A549 (cell line): ENCODE measurements at regions not wholly inside any gene's neighbourhood (a gene's known extent, or its start where the extent isn't known, plus 50 kb on each side); places are given as distances from the start of the nearest gene placed in this dataset.

ENCODE experiments used
- ATAC-seq, 2 experiments: fragments of 200-7000 bp in 1 of 2; fragments of >200 bp in 1 of 2; cut with Nextera tagmentation in 1 of 2; cut with Tn5 transposase in 1 of 2; 3 replicates each; pipeline versions ENCODE4 v1.8.0 to v1.9.1; 2018 to 2020; ENCODE audit warnings: mild to moderate bottlenecking in 1 of 2, moderate library complexity in 1 of 2
- CTCF ChIA-PET: fragments of 300-600 bp; sonication (Branson Sonifier 250); formaldehyde crosslinking; extraction: SDS; loops from one replicate; lab custom pipeline; 2021; ENCODE audit warnings: antibody characterized with exemption, inconsistent platforms; lab: Yijun Ruan, JAX
- POLR2A ChIA-PET: fragments of 350-600 bp; formaldehyde crosslinking; extraction: SDS; loops from one replicate; lab custom pipeline; 2021; ENCODE audit warnings: antibody characterized with exemption, inconsistent platforms; lab: Yijun Ruan, JAX
- DNase-seq, 2 experiments: peaks; one replicate each; pipeline versions ENCODE4 v3.0.0 to v3.0.0-alpha.2; 2011 to 2016; ENCODE audit warnings: low read depth in 1 of 2, low spot score in 1 of 2
- FAIRE-seq: peaks from 2 replicates; lab custom pipeline; 2011; peaks lifted over from hg19 to GRCh38; lab: Jason Lieb, UNC
- H3K27ac ChIP-seq, 2 experiments: fragments of >200 bp; sonication (Bioruptor Twin); formaldehyde crosslinking; 3 replicates each; pipeline ENCODE4 v1.5.1; 2016 to 2017
- H3K4me1 ChIP-seq: fragments of >200 bp; sonication (Bioruptor Twin); formaldehyde crosslinking; 3 replicates; pipeline ENCODE4 v1.6.1; 2016
- H3K4me2 ChIP-seq: fragments of >200 bp; sonication (Bioruptor Twin); formaldehyde crosslinking; 3 replicates; pipeline ENCODE4 v1.6.1; 2016
- H3K4me3 ChIP-seq: fragments of >200 bp; sonication (Bioruptor Twin); formaldehyde crosslinking; 3 replicates; pipeline ENCODE4 v1.5.1; 2016
- H3K9me3 ChIP-seq: fragments of >200 bp; sonication (Bioruptor Twin); formaldehyde crosslinking; 3 replicates; pipeline ENCODE4 v1.6.1; 2016
- ATOH8 ChIP-seq: fragments of 250-450 bp; sonication (Bioruptor Pico); IDR thresholded peaks from 2 replicates; pipeline ENCODE4 v1.5.0; 2020; ENCODE audit warnings: low read depth, mild to moderate bottlenecking, moderate library complexity
- BCL3 ChIP-seq: fragments of >200 bp; sonication (Bioruptor Twin); formaldehyde crosslinking; IDR thresholded peaks from 3 replicates; pipeline ENCODE4 v1.6.1; 2016
- CHD2 ChIP-seq: fragments of 150-350 bp; IDR thresholded peaks from 2 replicates; pipeline ENCODE4 v1.6.1; 2014; ENCODE audit warnings: low read length; ENCODE audit not compliant: partially characterized antibody
- FOSB ChIP-seq: fragments of 250-450 bp; sonication (Bioruptor Pico); IDR thresholded peaks from 2 replicates; pipeline ENCODE4 v1.5.0; 2020; ENCODE audit warnings: mild to moderate bottlenecking, moderate library complexity
- JUN ChIP-seq, 2 experiments: fragments of >200 bp; sonication (Bioruptor Twin); formaldehyde crosslinking; IDR thresholded peaks; 2 replicates in 1 of 2; 3 replicates in 1 of 2; pipeline ENCODE4 v1.6.1; 2016 to 2017
- JUNB ChIP-seq: fragments of >200 bp; sonication (Bioruptor Twin); formaldehyde crosslinking; IDR thresholded peaks from 2 replicates; pipeline ENCODE4 v1.6.1; 2016
- MAZ ChIP-seq: fragments of 150-350 bp; IDR thresholded peaks from 2 replicates; pipeline ENCODE4 v1.6.1; 2014; ENCODE audit warnings: antibody characterized with exemption, low read depth, low read length, borderline replicate concordance
- NFE2L2 ChIP-seq: fragments of 150-350 bp; conservative IDR thresholded peaks from 2 replicates; pipeline ENCODE4 v1.6.1; 2014; ENCODE audit warnings: low read length
- NPAS2 ChIP-seq: fragments of 250-450 bp; sonication (Bioruptor Pico); IDR thresholded peaks from 2 replicates; pipeline ENCODE4 v1.8.0; 2022; ENCODE audit warnings: mild to moderate bottlenecking, moderate library complexity, borderline replicate concordance
- REST ChIP-seq: fragments of 200-600 bp; sonication (generic); IDR thresholded peaks from 2 replicates; pipeline ENCODE4 v1.6.1; 2016; ENCODE audit warnings: antibody characterized with exemption, mild to moderate bottlenecking, moderate library complexity
- WGBS: methylation state at CpG from one replicate; pipeline ENCODE4 v1.1.6; 2017; ENCODE audit errors: missing lambda C conversion rate; 5-methylcytosine and 5-hydroxymethylcytosine counted together
- TF ChIP-seq, protein P1 (sequence below): fragments of 250-450 bp; sonication (Bioruptor Pico); IDR thresholded peaks from 2 replicates; pipeline ENCODE4 v1.5.0; 2021; ENCODE audit warnings: mild to moderate bottlenecking, moderate library complexity, borderline replicate concordance
- TF ChIP-seq, protein P2 (sequence below): IDR thresholded peaks from 2 replicates; pipeline ENCODE4 v1.6.1; 2012; ENCODE audit warnings: low read depth, borderline replicate concordance
- TF ChIP-seq, protein P3 (sequence below): fragments of 150-350 bp; IDR thresholded peaks from 2 replicates; pipeline ENCODE4 v1.6.1; 2014; ENCODE audit warnings: low read depth, mild to moderate bottlenecking, low read length

DNA sequence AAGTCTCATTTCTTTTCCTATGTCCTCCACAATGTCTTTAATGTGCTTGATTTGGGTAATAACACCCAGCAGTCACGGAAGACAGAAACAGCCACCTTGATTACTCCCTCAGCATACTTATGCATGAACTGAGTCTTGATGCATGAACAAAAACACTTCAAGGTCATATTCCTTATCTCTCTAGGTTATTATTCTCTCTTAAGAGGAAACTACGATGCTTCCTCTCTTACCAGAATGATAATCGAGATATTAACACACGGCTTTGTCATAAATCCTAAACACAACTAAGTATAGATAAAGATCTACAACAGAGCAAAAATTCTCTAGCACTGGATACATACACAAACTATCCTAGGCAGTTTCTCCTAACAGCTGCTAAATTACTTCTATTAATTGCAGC lies 583.5 kb upstream of the ATP2B1 start:
- H3K4me1 ChIP-seq = no peaks in the 10 kb centered on the region

More for the DNA sequence above, 583.5 kb upstream of the ATP2B1 start:
- TF ChIP-seq, protein P1, sequence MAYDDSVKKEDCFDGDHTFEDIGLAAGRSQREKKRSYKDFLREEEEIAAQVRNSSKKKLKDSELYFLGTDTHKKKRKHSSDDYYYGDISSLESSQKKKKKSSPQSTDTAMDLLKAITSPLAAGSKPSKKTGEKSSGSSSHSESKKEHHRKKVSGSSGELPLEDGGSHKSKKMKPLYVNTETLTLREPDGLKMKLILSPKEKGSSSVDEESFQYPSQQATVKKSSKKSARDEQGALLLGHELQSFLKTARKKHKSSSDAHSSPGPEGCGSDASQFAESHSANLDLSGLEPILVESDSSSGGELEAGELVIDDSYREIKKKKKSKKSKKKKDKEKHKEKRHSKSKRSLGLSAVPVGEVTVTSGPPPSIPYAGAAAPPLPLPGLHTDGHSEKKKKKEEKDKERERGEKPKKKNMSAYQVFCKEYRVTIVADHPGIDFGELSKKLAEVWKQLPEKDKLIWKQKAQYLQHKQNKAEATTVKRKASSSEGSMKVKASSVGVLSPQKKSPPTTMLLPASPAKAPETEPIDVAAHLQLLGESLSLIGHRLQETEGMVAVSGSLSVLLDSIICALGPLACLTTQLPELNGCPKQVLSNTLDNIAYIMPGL (CRISPR knock-in tag) = no peak
- TF ChIP-seq, protein P2, sequence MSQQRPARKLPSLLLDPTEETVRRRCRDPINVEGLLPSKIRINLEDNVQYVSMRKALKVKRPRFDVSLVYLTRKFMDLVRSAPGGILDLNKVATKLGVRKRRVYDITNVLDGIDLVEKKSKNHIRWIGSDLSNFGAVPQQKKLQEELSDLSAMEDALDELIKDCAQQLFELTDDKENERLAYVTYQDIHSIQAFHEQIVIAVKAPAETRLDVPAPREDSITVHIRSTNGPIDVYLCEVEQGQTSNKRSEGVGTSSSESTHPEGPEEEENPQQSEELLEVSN = no peak
- no peak for TF ChIP-seq CHD2
- TF ChIP-seq ATOH8 (CRISPR knock-in tag) = no peak
- TF ChIP-seq BCL3 = no peak
- TF ChIP-seq MAZ = no peak
- TF ChIP-seq, protein P3, sequence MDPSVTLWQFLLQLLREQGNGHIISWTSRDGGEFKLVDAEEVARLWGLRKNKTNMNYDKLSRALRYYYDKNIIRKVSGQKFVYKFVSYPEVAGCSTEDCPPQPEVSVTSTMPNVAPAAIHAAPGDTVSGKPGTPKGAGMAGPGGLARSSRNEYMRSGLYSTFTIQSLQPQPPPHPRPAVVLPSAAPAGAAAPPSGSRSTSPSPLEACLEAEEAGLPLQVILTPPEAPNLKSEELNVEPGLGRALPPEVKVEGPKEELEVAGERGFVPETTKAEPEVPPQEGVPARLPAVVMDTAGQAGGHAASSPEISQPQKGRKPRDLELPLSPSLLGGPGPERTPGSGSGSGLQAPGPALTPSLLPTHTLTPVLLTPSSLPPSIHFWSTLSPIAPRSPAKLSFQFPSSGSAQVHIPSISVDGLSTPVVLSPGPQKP = no peak
- TF ChIP-seq NPAS2 = no peak
- TF ChIP-seq NFE2L2 = no peak
- TF ChIP-seq JUN (IDR thresholded peaks at IDR 0.05) = no peak
- no peak for TF ChIP-seq REST
- no peak for TF ChIP-seq FOSB (CRISPR knock-in tag)
- TF ChIP-seq JUNB = no peak
- TF ChIP-seq, all 56 proteins: peak for 0
- ChIA-PET CTCF (no interaction called here), POLR2A (no interaction called here)
- FAIRE-seq = peak; percentile 23
- Histone ChIP-seq H3K4me3 (no peak overlapping the region), H3K27ac (no peak overlapping the region), H3K4me2 (no peak overlapping the region), H3K9me3 (peaks cover 10% of the 10 kb centered on the region; the same call in 2 of the 3 replicates)
- DNase-seq = no peak
- no peak for ATAC-seq
- 44% methylated on average over 4 of the region's 4 CpGs for WGBS
